Colonic mucosa (tissue), 4 donors: ENCODE measurements at regions not wholly inside any gene's neighbourhood (a gene's known extent, or its start where the extent isn't known, plus 50 kb on each side); places are given as distances from the start of the nearest gene placed in this dataset.

Experiments
- DNase-seq: peaks from one replicate; pipeline ENCODE4 v3.0.0-alpha.2; 2020
- H3K27ac ChIP-seq: fragments of 200-600 bp; one replicate; pipeline ENCODE4 v1.8.0; 2021
- H3K27me3 ChIP-seq: fragments of 200-600 bp; one replicate; pipeline ENCODE4 v1.8.0; 2021
- H3K36me3 ChIP-seq: fragments of 200-600 bp; one replicate; pipeline ENCODE4 v1.8.0; 2021
- H3K4me1 ChIP-seq: fragments of 200-600 bp; one replicate; pipeline ENCODE4 v1.8.0; 2021; ENCODE audit warnings: mild to moderate bottlenecking
- H3K4me3 ChIP-seq: fragments of 200-600 bp; one replicate; pipeline ENCODE4 v1.8.0; 2021
- H3K9ac ChIP-seq, 2 donors: one replicate each; pipeline ENCODE4 v1.7.0; 2013; ENCODE audit warnings: control low read depth in 2 of 2, low read depth in 2 of 2, low read length in 2 of 2
- H3K9me3 ChIP-seq: fragments of 200-600 bp; one replicate; pipeline ENCODE4 v1.8.0; 2021
- intact Hi-C: fragments of 100-400 bp; cut with DNase I; formaldehyde crosslinking; loops from one replicate; pipeline ENCODE4 v1.14.1; 2022
- TF ChIP-seq, protein P1 (sequence below): fragments of 200-600 bp; IDR thresholded peaks from one replicate; pipeline ENCODE4 v1.8.0; 2022; ENCODE audit warnings: antibody characterized with exemption, mild to moderate bottlenecking
- donor health status: healthy.
- donor health status: DM: no; HTN: no; CAD: no.
- donor health status: DM: no; HTN: no; CAD: no.

DNA sequence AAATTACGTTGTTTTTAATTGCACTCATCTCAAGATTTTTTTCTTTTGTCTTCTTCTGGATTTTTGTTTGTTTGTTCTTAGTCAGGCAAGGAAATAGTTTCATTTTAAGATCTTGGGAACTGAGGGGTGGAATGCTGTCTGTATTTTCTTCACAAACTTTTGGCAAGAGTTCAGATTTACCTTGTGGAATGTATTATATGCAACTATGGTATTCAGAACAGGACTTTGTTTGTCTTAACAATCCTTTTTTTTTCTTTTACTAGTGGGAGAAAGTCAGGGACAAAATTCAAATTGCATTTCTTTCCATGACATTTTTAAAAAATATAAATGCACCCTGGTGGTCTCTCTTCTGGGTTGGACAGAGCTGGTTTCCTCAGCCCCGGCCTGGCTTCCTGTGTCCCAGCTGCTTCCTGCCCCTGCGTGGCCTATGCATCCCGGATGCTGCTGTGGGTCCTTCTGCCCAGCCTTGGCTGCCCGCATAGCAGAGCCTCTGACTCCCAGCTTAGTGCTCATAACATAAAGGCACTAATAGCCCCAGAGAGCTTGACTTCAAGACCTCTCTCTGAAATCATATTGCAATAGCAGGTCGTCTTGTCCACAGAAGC, 520.7 kb downstream of the QKI start:
- H3K27ac ChIP-seq = no peak overlapping the region
- H3K9ac ChIP-seq = no peak overlapping the region
- intact Hi-C loops = no loop called here
- H3K4me1 ChIP-seq = no peaks in the 10 kb centered on the region
- TF ChIP-seq, protein P1, sequence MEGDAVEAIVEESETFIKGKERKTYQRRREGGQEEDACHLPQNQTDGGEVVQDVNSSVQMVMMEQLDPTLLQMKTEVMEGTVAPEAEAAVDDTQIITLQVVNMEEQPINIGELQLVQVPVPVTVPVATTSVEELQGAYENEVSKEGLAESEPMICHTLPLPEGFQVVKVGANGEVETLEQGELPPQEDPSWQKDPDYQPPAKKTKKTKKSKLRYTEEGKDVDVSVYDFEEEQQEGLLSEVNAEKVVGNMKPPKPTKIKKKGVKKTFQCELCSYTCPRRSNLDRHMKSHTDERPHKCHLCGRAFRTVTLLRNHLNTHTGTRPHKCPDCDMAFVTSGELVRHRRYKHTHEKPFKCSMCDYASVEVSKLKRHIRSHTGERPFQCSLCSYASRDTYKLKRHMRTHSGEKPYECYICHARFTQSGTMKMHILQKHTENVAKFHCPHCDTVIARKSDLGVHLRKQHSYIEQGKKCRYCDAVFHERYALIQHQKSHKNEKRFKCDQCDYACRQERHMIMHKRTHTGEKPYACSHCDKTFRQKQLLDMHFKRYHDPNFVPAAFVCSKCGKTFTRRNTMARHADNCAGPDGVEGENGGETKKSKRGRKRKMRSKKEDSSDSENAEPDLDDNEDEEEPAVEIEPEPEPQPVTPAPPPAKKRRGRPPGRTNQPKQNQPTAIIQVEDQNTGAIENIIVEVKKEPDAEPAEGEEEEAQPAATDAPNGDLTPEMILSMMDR = no peak
- DNase-seq = no peak
- H3K27me3 ChIP-seq = no peaks in the 10 kb centered on the region
- H3K36me3 ChIP-seq = no peaks in the 10 kb centered on the region
- no peaks in the 10 kb centered on the region for H3K9me3 ChIP-seq
- H3K4me3 ChIP-seq = no peak overlapping the region

DNA sequence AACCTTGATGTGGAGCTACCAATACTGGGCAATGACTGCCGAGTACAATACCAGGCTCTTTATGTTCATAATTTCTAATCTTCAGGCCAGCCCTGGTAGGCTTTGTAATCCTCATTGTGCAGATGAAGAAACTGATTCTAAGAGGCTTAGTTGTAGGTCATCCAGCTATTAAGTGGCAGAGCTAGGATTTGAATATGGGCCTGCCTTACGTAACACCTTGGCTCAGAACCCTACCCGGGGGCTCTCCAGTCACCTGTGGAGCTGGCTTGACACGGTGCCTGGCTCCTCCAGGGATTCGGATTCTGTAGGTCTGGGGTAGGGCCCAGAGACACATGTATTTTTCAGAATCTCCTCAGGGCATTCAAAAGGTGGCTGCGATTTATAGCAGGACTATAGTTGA, 515.5 kb downstream of the QKI start:
- no peak overlapping the region for H3K4me3 ChIP-seq
- DNase-seq = no peak
- TF ChIP-seq, protein P1 = no peak

DNA sequence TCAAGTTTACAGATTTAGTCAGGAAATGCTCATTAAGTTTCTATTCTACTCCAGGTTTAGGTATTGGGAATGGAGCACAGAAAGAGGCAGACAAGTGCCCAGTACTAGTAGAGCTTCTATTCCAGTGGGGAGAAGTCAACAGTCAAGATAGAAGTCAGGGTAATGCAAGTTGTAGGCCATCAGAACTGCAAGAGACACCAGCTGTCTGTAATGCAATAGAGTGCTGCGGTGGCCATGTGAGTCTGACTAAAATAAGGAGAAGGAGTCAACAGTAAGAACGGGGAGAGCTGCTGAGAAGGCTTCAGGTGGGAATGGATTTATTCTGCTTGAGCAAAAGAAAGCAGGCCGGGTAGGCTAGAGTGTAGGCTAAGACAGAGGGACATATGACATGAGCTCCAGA, 515.0 kb downstream of the QKI start:
- Histone ChIP-seq H3K27me3 (no peaks in the 10 kb centered on the region), H3K36me3 (no peaks in the 10 kb centered on the region), H3K9ac (no peak overlapping the region), H3K4me1 (no peaks in the 10 kb centered on the region), H3K27ac (no peak overlapping the region), H3K4me3 (no peak overlapping the region), H3K9me3 (no peaks in the 10 kb centered on the region)
- DNase-seq = no peak
- intact Hi-C loops = no loop called here
- TF ChIP-seq, protein P1 = no peak

More for the DNA sequence above, 515.5 kb downstream of the QKI start:
- H3K27me3 ChIP-seq = no peaks in the 10 kb centered on the region
- no peaks in the 10 kb centered on the region for H3K4me1 ChIP-seq
- no peaks in the 10 kb centered on the region for H3K36me3 ChIP-seq
- intact Hi-C loops = no loop called here
- no peak overlapping the region for H3K9ac ChIP-seq
- H3K9me3 ChIP-seq = no peaks in the 10 kb centered on the region
- no peak overlapping the region for H3K27ac ChIP-seq

- no peaks in the 10 kb centered on the region for H3K9me3 ChIP-seq
- intact Hi-C loops = no loop called here
- H3K9ac ChIP-seq = no peak overlapping the region
- H3K27ac ChIP-seq = no peak overlapping the region
- H3K4me1 ChIP-seq = no peaks in the 10 kb centered on the region
- TF ChIP-seq, protein P1 = no peak
- H3K36me3 ChIP-seq = no peaks in the 10 kb centered on the region
- no peak for DNase-seq
- H3K27me3 ChIP-seq = no peaks in the 10 kb centered on the region
- H3K4me3 ChIP-seq = no peak overlapping the region
Measured at GRCh38 chr6:163926642-163927041, 512.1 kb downstream of the QKI start.

DNA sequence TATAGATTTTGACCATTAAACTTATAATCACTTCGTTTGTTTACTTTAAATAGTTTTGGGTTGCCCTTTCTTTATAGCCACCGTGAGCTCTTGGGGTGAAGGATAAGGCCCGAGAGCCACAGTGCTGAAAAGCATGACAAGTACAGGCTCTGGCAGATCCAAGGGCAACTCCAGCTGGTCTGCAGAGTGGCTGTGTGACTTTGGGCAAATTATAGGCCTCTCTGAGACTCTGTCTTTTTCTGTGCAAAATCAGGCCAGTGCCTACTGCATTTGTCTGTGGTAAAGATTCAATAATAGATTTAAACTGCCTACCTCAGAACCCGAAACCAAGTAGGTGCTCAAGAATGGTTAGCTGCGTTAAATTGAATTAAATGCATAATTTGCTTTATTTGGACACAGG, 511.3 kb downstream of the QKI start:
- Histone ChIP-seq H3K9me3 (no peaks in the 10 kb centered on the region), H3K4me3 (no peak overlapping the region), H3K27me3 (no peaks in the 10 kb centered on the region), H3K27ac (no peak overlapping the region), H3K9ac (no peak overlapping the region), H3K4me1 (no peaks in the 10 kb centered on the region), H3K36me3 (no peaks in the 10 kb centered on the region)
- DNase-seq = no peak
- TF ChIP-seq, protein P1 = no peak
- intact Hi-C loops = no loop called here
